SH-SY5Y (cell line): ENCODE measurements at regions not wholly inside any gene's neighbourhood (a gene's known extent, or its start where the extent isn't known, plus 50 kb on each side); places are given as distances from the start of the nearest gene placed in this dataset.

Source experiments
- GATA2 ChIP-seq: IDR thresholded peaks from 2 replicates; pipeline ENCODE4 v1.6.1; 2011; ENCODE audit warnings: mild to moderate bottlenecking, low read depth, low read length
- GATA3 ChIP-seq: IDR thresholded peaks from 2 replicates; pipeline ENCODE4 v1.6.1; 2011; ENCODE audit warnings: low read depth, mild to moderate bottlenecking, low read length, moderate library complexity

DNA sequence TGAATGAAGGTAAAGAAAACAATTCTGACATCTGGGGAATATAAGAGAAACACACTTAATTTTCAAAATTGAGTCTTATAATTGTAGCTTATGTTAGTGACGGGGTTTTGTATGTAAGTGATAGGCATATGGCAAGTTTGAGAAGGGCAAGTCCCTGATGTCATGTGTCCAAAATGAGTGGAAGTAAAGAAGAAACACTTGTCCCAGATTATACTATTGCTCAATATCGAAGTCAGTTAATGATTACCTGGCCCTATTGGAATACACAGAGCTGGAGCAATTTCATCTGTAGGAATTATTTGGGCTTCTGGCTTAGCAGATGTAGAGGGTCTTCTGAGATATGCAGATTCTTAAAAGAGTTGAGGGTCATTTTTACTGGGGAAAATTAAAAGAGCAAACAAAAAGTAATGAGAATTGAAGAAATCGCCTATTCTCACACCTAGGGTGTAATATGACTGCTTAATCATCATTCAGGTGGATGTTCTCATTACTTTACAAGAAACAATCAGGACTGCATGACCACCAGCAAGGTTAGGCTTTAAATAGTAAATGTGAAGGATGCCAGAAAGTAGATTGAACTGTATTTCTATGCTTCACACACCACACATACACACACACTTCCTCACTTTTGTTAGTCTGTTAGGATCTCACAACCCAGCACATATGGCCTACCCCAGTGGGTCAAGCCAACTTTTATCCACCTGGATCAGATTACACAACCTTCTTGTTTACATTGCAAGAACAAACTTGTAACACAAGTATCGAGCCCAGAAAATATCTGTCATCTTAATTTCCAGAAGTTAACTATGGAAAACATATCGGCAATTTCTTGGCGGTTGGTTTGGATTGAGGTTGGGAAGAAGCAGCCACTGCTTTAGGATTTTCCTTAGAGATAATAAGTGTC lies 183.3 kb upstream of the LRRC3B start:
- TF ChIP-seq GATA3, result no peak
- TF ChIP-seq GATA2, result no peak

DNA sequence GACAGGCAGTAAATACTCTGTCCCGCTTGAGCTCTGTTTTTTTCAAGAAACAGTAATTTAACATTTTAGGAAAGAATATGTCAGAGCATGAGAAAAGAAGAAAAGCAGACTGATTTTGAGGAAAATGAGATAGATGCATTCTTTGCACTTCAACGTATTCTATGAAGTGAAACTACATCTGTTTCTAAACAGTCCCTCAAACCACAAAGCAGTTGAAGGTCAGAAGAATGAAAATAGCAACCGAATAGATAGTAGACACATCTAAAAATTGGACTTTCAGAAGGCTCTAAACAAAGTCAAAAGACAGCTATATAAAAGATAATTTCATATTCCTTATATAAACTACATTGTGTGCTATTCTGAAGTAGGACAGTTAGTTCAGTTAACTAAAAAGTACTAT lies 172.6 kb upstream of the LRRC3B start:
- TF ChIP-seq GATA2 (no peak), GATA3 (no peak)

GRCh38 chr3:26452363-26452762 lies 170.2 kb upstream of the LRRC3B start:
- TF ChIP-seq GATA2 (no peak), GATA3 (no peak)

DNA sequence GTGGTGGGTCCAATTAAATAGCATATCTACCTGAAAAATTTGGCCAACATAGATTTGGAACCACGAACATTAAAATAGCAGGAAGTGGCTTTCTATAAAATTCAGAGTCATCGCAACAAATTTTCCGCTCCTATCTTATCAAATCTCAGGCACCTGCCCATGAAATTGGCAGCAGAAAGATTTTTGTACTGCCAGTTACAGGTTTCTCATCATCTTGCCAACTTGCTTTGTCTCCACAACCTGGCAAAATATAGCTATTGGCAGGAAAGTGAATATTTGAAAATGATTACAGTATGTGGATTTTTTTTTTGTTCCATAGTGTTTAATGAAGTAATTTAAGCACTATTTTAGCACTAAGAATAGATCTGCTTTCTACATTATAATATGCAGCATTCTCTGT lies 161.6 kb upstream of the LRRC3B start:
- no peak for TF ChIP-seq GATA2
- no peak for TF ChIP-seq GATA3

DNA sequence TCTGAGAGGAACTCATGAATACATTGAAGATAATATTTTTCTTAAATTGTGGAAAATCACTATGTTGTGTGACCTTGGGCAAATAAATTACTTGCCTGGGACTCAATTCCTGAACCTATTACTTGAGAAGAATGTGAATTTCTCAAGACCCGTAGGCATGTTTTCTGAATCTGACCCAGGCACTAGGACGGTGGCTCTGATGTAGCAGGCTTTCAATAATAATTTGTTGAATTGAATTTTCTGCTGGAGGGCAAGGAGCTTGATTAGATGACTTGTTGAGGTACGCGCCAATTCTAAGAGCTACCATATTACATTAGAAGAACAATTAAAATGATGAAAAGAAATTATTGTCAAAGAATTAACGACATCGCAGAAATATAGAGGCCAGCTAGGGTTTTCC lies 150.2 kb upstream of the LRRC3B start:
- no peak for TF ChIP-seq GATA3
- no peak for TF ChIP-seq GATA2

DNA sequence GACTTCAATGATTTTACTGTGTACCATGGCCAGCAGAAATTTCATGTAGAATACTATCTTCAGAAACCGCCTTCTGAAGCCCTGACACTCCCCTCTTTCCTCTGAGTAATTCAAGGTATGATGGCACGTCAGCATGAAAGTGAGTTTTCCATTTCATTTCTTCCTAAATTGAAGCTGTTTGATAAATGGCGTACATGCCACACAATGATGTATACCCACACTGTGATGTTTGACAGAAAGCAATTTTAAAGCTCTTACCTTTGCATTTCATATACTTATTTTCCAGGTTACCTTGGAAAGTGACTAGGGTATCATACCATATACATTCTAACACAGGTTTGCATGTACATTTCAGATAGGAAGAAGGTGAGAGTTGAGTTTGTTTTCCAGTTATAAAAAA lies 147.9 kb upstream of the LRRC3B start:
- no peak for TF ChIP-seq GATA2
- no peak for TF ChIP-seq GATA3

DNA sequence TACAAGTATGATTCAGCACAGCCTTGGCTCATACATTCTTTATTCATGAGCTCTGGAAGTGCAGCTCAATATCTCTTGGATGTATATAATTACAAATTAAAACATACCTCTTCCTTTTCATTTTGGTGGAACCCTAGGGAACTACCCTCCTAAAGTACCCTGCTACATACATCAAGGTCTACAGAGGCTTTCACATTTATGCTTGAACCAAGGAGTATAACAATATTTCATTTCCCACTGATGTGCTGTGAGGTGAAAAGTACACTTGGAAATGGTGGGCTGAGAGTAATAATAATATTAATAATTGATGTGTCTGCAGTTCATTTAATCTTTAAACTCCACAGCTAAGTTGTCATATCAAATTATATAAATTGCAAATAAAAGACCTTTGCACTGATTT lies 142.2 kb upstream of the LRRC3B start:
- TF ChIP-seq GATA3 (no peak), GATA2 (no peak)

DNA sequence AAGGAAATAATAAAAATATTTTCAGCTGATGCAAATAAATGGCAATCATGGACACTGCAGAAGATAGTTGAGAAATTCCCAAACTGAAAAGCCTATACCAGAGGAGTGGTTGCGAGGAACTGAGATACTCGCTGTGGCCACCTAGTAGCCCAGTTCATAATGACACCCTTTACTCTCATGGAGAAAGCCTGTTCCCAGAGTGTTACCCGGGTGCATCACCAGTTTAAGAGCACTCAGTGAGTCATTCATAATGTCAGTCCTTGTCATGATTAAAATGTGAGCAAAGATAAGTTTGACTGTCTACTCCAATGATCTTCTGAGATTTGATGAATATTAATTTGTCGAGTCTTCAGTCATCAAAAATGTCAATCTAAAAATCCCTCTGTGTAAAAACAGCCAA lies 138.4 kb upstream of the LRRC3B start:
- TF ChIP-seq GATA2, result no peak

GRCh38 chr3:26498271-26498670 lies 124.3 kb upstream of the LRRC3B start:
- TF ChIP-seq GATA3, result no peak
- no peak for TF ChIP-seq GATA2

GRCh38 chr3:26505399-26505798 lies 117.2 kb upstream of the LRRC3B start:
- no peak for TF ChIP-seq GATA3
- no peak for TF ChIP-seq GATA2

GRCh38 chr3:26515351-26515750 lies 107.2 kb upstream of the LRRC3B start:
- no peak for TF ChIP-seq GATA2
- TF ChIP-seq GATA3, result no peak

DNA sequence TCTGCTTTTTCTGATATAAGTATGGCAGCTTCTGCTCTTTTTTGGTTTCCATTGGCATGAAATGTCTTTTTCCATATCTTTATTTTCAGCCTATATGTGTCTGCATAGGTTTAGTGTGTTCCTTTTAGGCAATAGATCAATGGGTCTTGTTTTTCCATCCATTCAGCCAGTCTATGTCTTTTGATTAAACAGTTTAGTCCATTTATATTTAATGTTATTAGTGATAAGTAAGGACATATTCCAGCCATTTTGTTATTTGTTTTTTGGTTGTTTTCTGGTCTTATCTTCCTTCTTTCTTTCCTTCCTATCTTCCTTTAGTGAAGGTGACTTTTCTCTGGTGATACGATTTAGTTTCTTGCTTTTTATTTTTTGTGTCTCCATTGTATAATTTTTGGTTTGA lies 101.3 kb upstream of the LRRC3B start:
- TF ChIP-seq GATA3 (no peak), GATA2 (no peak)

DNA sequence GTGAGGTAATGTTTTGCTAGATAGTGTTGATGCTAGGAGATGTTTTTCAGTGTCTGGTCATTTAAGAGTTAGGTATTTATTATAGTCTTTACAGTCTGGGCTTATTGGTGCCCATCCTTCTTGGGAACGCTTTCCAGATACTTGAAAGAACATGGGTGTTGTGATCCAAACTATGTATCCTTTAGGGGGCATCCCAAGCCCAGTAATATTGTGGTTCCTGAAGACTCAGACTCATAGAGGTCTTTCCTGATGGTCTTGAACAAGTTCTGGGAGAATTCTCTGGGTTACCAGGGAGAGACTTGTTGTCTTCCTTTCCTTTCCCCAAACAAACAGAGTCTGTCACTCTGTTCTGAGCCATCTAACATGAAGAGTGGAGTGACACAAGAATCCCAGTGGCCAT lies 99.7 kb upstream of the LRRC3B start:
- TF ChIP-seq GATA3, result no peak
- TF ChIP-seq GATA2, result no peak

DNA sequence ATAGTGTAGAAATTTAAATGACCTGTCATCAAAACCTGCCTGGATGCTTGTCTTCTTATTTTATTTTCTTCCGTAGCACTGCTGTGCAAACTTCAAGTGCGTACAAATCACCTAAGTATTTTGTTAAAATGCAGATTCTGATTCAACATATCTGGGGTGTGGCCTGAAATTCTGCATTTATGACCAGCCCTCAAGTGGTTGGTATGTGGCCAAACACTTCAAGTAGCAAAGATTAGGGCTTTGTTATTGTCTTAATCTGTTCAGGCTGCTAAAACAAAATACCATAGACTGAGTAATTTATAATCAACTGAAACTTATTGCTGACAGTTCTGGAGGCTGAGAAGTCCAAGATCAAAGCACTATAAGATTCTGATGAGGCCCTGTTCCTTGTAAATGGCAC lies 97.6 kb upstream of the LRRC3B start:
- TF ChIP-seq GATA3 (no peak), GATA2 (no peak)

GRCh38 chr3:26535151-26535550 lies 87.4 kb upstream of the LRRC3B start:
- TF ChIP-seq GATA3 (no peak), GATA2 (no peak)

DNA sequence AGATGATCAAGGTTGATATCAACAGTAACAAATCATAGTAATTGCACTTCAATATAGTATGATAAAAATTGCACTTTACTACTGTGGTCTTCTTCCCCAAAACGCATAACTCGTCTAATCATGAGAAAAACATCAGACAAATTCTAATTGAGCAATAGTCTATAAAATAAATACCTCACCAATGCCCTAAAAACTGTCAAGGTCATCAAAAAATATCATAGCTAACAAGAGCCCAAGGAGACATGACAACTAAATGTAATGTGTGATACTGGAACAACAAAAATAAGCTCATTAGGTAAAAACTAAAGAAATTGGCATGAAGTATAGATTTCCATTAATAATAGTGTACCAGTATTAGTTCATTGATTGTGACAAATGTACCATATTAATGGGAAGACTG lies 85.6 kb upstream of the LRRC3B start:
- TF ChIP-seq GATA2, result no peak
- no peak for TF ChIP-seq GATA3

GRCh38 chr3:26550413-26550812 lies 72.2 kb upstream of the LRRC3B start:
- TF ChIP-seq GATA2 (no peak), GATA3 (no peak)
